ENCODE measurements at regions not wholly inside any gene's neighbourhood (a gene's known extent, or its start where the extent isn't known, plus 50 kb on each side); places are given as distances from the start of the nearest gene placed in this dataset.

GRCh38 chr13:89153941-89154340 is 1482.8 kb downstream of the SLITRK5 start:
- TF ChIP-seq CTCF (IDR thresholded peaks at IDR 0.05), result no peak
- TF ChIP-seq POLR2A (IDR thresholded peaks at IDR 0.05), result no peak

Measured in prostate gland (tissue), 2 donors.